GM10266 (cell line): ENCODE measurements at regions not wholly inside any gene's neighbourhood (a gene's known extent, or its start where the extent isn't known, plus 50 kb on each side); places are given as distances from the start of the nearest gene placed in this dataset.

ENCODE experiments used
- DNase-seq: peaks from one replicate; pipeline ENCODE4 v3.0.0; 2012; ENCODE audit errors: extremely low spot score
- TF ChIP-seq, protein P1 (sequence below): IDR thresholded peaks from 2 replicates; pipeline ENCODE4 v1.5.1; 2012; ENCODE audit warnings: mild to moderate bottlenecking, low read depth; ENCODE audit not compliant: control insufficient read depth, insufficient read depth; ENCODE audit errors: missing control alignments

DNA sequence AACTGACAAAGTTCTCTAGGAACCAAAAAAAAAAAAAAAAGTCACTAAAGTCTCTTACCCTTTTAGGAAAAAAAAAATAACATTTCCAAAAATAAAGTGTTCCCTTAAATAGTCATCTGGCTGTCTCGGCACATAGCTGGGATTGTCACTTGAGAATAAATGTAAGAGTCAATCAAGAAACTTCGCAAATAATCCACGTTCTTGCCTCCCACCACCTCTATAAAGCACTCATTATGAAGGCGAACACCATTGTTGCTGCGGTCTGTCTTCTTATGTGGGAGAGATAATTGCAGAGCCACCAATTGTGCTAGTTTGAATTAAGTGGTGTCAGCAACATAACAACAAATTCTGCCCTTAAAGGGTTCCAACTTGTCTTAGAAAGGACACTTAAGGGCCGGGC, 163.7 kb downstream of the FBXO15 start:
- TF ChIP-seq, protein P1, sequence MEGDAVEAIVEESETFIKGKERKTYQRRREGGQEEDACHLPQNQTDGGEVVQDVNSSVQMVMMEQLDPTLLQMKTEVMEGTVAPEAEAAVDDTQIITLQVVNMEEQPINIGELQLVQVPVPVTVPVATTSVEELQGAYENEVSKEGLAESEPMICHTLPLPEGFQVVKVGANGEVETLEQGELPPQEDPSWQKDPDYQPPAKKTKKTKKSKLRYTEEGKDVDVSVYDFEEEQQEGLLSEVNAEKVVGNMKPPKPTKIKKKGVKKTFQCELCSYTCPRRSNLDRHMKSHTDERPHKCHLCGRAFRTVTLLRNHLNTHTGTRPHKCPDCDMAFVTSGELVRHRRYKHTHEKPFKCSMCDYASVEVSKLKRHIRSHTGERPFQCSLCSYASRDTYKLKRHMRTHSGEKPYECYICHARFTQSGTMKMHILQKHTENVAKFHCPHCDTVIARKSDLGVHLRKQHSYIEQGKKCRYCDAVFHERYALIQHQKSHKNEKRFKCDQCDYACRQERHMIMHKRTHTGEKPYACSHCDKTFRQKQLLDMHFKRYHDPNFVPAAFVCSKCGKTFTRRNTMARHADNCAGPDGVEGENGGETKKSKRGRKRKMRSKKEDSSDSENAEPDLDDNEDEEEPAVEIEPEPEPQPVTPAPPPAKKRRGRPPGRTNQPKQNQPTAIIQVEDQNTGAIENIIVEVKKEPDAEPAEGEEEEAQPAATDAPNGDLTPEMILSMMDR = no peak
- no peak for DNase-seq

DNA sequence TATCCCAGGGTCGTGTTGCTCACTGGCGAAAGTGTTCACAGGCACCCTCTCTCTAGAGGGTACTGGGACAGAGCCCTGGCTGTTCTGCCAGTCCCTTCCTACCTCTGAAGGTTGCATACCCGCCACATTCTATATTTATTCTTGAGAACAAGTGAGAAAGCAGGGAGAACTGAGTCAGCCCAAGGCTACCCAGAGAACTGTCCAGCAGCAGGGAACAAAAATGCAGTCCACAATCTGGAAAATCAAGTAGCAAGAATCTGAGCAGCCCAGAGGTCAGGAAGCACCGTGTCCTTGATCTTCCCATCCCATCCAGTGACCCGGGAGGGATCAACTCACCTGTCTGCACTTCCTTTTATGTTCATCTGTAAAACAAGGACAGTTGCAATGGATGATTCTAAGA, 164.1 kb downstream of the FBXO15 start:
- TF ChIP-seq, protein P1 = no peak

DNA sequence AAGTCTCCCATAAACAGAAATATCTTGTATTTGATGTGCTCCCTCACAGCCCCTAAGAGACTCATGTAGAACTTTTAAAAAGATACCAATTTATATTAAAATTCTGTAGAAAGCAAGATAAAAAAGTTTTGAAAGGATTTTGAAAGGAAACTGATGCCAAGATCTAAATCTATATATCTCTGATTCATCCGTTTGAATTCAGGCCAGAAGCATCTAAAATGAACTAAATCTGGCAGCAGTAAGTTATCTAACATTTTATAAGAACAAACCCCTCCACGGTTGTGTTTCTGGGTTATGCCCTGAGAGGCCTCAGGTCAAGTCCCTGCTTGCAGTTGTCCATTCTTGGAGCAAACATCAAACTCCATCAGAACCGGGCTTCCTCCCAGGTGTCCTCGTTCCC, 165.8 kb downstream of the FBXO15 start:
- TF ChIP-seq, protein P1 = no peak
- no peak for DNase-seq

More for the DNA sequence above, 164.1 kb downstream of the FBXO15 start:
- no peak for DNase-seq

DNA sequence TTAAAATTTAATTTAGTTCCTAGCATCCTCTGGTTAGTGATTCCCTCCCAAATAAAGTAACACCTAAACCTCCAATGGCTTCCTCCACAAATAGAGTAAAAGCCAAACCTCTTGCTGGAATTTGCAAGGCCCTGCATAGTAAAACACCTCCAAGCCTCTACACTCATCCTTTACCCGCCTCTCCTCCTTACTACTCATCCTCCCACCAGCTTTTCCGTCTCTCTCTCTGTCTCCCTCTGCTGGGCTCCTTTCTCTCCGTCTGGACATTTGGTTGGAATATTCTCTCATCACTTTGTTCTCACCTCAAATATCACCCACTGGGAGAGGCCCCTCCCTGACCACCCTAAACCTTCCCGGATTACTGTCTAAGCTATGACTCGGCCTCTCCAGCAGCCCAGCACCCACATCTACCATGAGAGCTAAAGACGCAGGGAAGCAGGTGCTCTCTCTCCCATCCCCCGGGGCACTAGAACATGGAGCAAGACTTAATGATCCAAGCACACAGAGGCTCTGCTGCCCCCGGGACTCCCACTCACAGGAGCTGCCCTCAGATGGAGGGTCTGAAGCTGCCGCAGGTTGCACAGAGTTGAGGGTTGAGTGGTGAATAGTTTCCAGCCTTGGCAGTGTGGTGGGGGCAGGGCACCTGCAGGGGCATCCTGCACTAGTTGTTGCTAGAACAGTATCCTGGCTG, 167.2 kb downstream of the FBXO15 start:
- no peak for DNase-seq
- TF ChIP-seq, protein P1 = peak; percentile 4

DNA sequence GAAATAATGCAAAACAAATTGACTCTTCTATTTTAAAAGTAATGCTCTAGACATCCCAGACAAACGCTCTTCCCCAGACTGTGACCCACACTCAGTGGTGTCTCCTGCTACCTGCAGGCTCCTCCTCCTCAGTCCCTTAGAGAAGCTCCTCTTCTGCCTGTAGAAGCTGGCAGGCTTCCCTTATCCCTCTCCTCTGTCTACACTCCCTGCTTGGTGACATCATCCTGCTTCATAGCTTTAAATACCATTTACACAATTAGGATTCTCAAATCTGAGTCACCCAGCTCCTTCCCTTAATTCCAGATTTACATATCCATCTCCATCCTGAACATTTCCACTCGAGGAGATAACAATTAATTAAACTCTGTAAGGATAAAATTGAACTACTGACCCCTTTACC, 167.9 kb downstream of the FBXO15 start:
- no peak for DNase-seq
- TF ChIP-seq, protein P1 = no peak

DNA sequence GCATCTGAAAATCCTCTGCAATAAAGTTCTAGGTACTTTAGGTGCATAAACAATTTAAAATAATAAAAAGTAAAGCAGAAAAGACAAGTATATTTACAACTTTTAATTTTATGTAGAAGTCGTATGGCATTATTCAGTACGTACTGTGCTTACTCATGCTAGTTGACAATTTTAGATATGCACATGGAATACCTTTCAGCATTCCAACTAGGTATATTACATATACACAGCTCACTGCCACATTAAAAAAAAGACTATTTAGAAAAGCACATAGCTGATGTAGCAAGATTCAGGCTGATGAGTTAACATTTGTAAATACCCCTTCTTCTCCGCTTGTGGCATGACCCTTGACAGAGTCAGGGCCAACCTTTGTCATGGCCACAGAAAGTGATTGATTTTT, 171.2 kb downstream of the FBXO15 start:
- TF ChIP-seq, protein P1 = no peak
- no peak for DNase-seq

DNA sequence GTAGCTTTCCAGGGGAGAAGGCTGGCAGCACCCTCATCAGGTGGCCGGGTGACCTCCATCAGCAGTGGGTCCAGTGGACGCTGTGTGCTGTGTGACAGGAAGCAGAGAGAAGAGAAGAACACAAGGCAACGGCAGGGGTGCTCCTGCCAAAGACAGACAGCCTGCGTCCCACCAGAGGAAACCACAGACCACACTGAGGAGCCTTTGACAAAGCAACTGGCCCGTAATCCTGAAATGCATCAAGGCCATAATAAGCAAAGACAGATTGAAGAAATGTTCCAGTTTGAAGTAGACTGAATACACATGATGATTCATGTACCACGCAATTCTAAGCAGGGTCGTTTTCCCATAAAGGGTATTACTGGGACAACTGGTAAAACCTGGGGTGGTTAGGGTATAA, 172.4 kb downstream of the FBXO15 start:
- TF ChIP-seq, protein P1 = no peak
- no peak for DNase-seq
